Esophagus squamous epithelium (tissue), 5 donors: ENCODE measurements at regions not wholly inside any gene's neighbourhood (a gene's known extent, or its start where the extent isn't known, plus 50 kb on each side); places are given as distances from the start of the nearest gene placed in this dataset.

Experiments used
- DNase-seq: peaks from one replicate; lab custom pipeline; 2025; lab: John Stamatoyannopoulos, UW
- H3K27ac ChIP-seq, 4 donors: fragments of 200-600 bp; sonication (generic); one replicate each; pipeline ENCODE4 v1.5.1; 2016 to 2019; ENCODE audit warnings: mild to moderate bottlenecking in 1 of 4
- H3K27me3 ChIP-seq, 4 donors: fragments of 200-600 bp; sonication (generic); 1 replicate in 3 of 4; 2 replicates in 1 of 4; pipeline versions ENCODE4 v1.5.1 to v1.6.0; 2017 to 2021; ENCODE audit warnings: antibody characterized with exemption in 1 of 4
- H3K36me3 ChIP-seq, 3 donors: fragments of 200-600 bp; sonication (generic); one replicate each; pipeline ENCODE4 v1.5.1; 2016 to 2019
- H3K4me1 ChIP-seq, 3 donors: fragments of 200-600 bp; sonication (generic); one replicate each; pipeline ENCODE4 v1.5.1; 2017 to 2019
- H3K4me3 ChIP-seq, 4 donors: fragments of 200-600 bp; sonication (generic); 1 replicate in 3 of 4; 2 replicates in 1 of 4; pipeline ENCODE4 v1.5.1; 2016 to 2019; ENCODE audit warnings: mild to moderate bottlenecking in 2 of 4, moderate library complexity in 1 of 4
- H3K9me3 ChIP-seq, 3 donors: fragments of 200-600 bp; sonication (generic); one replicate each; pipeline ENCODE4 v1.5.1; 2016 to 2019
- CTCF ChIP-seq, 6 experiments: fragments of 450-650 bp in 4 of 6; fragments of 200-600 bp in 2 of 6; sonication (generic) in 2 of 6; IDR thresholded peaks; one replicate each; pipeline ENCODE4 v1.5.1; 2016 to 2019; ENCODE audit warnings: antibody characterized with exemption in 6 of 6, mild to moderate bottlenecking in 4 of 6, moderate library complexity in 4 of 6
- POLR2A ChIP-seq, 4 donors: fragments of 450-650 bp; IDR thresholded peaks; one replicate each; pipeline ENCODE4 v1.6.1; 2017; ENCODE audit warnings: antibody characterized with exemption in 4 of 4, mild to moderate bottlenecking in 4 of 4, moderate library complexity in 3 of 4
- WGBS, 2 donors: methylation state at CpG; one replicate each; pipeline ENCODE4 v1.1.5; 2018; 5-methylcytosine and 5-hydroxymethylcytosine counted together
- intact Hi-C: fragments of 100-400 bp; cut with DNase I; formaldehyde crosslinking; loops from one replicate; pipeline ENCODE4 v1.15.0; 2022
- donor health status: DM: yes; HTN: yes; CAD: no.

- Histone ChIP-seq H3K27ac (no peak overlapping the region), H3K4me1 (no peaks in the 10 kb centered on the region), H3K27me3 (no peaks in the 10 kb centered on the region), H3K4me3 (no peak overlapping the region), H3K9me3 (no peaks in the 10 kb centered on the region), H3K36me3 (no peaks in the 10 kb centered on the region)
- intact Hi-C loops = no loop called here
- WGBS, 2 donors = 48 to 56% methylated on average over 1 of the region's 1 CpG
- TF ChIP-seq POLR2A (IDR thresholded peaks at IDR 0.05) = no peak
- no peak for TF ChIP-seq CTCF (IDR thresholded peaks at IDR 0.05)
- DNase-seq = no peak
Observed at GRCh38 chr6:99016355-99016754, 68.6 kb upstream of the FBXL4 start.

GRCh38 chr6:99014061-99014460, 66.3 kb upstream of the FBXL4 start:
- 31 to 77% methylated on average over 1 of the region's 1 CpG for WGBS, 2 donors
- Histone ChIP-seq H3K27me3 (no peaks in the 10 kb centered on the region), H3K4me3 (no peak overlapping the region), H3K9me3 (no peaks in the 10 kb centered on the region), H3K36me3 (no peaks in the 10 kb centered on the region), H3K4me1 (no peaks in the 10 kb centered on the region), H3K27ac (no peak overlapping the region)
- intact Hi-C loops = no loop called here
- DNase-seq = no peak
- no peak for TF ChIP-seq CTCF (IDR thresholded peaks at IDR 0.05)
- no peak for TF ChIP-seq POLR2A (IDR thresholded peaks at IDR 0.05)

GRCh38 chr6:99013661-99014060, 65.9 kb upstream of the FBXL4 start:
- H3K9me3 ChIP-seq = no peaks in the 10 kb centered on the region
- H3K36me3 ChIP-seq = no peaks in the 10 kb centered on the region
- TF ChIP-seq CTCF (IDR thresholded peaks at IDR 0.05) (no peak), POLR2A (IDR thresholded peaks at IDR 0.05) (no peak)
- H3K27ac ChIP-seq = no peak overlapping the region
- intact Hi-C loops = no loop called here
- H3K4me3 ChIP-seq = no peak overlapping the region
- H3K4me1 ChIP-seq = no peaks in the 10 kb centered on the region
- no peak for DNase-seq
- WGBS, 2 donors = 58 to 62% methylated on average over 3 of the region's 3 CpGs
- no peaks in the 10 kb centered on the region for H3K27me3 ChIP-seq

- no peak for DNase-seq
Observed at GRCh38 chr6:99013145-99013544, 65.4 kb upstream of the FBXL4 start.

GRCh38 chr6:99011151-99011550, 63.4 kb upstream of the FBXL4 start:
- no peak overlapping the region for H3K27ac ChIP-seq
- no peaks in the 10 kb centered on the region for H3K4me1 ChIP-seq
- no peaks in the 10 kb centered on the region for H3K36me3 ChIP-seq
- H3K9me3 ChIP-seq = no peaks in the 10 kb centered on the region
- H3K4me3 ChIP-seq = no peak overlapping the region
- TF ChIP-seq CTCF (IDR thresholded peaks at IDR 0.05) (no peak), POLR2A (IDR thresholded peaks at IDR 0.05) (no peak)
- no peak for DNase-seq
- H3K27me3 ChIP-seq = no peaks in the 10 kb centered on the region
- intact Hi-C loops = no loop called here

More at GRCh38 chr6:99013145-99013544, 65.4 kb upstream of the FBXL4 start:
- no peaks in the 10 kb centered on the region for H3K9me3 ChIP-seq
- intact Hi-C loops = no loop called here
- H3K27me3 ChIP-seq = no peaks in the 10 kb centered on the region
- H3K36me3 ChIP-seq = no peaks in the 10 kb centered on the region
- H3K4me3 ChIP-seq = no peak overlapping the region
- TF ChIP-seq POLR2A (IDR thresholded peaks at IDR 0.05) (no peak), CTCF (IDR thresholded peaks at IDR 0.05) (no peak)
- no peak overlapping the region for H3K27ac ChIP-seq
- H3K4me1 ChIP-seq = no peaks in the 10 kb centered on the region
- 54 to 89% methylated on average over 2 of the region's 2 CpGs for WGBS, 2 donors
